Activated CD8-positive, alpha-beta T cell treated with anti-CD3 and anti-CD28 coated beads for 36 hours (primary cell): ENCODE measurements at regions not wholly inside any gene's neighbourhood (a gene's known extent, or its start where the extent isn't known, plus 50 kb on each side); places are given as distances from the start of the nearest gene placed in this dataset.

Source experiments
- ATAC-seq: fragments of 200-7000 bp; cut with Tn5 transposase; one replicate; pipeline ENCODE4 v1.10.0; 2021; ENCODE audit warnings: mild to moderate bottlenecking, moderate library complexity
- CTCF ChIA-PET: fragments of 350-600 bp; sonication (Branson Sonifier 250); formaldehyde crosslinking; loops from one replicate; lab custom pipeline; 2021; ENCODE audit warnings: antibody characterized with exemption; lab: Charles Lee
- POLR2A ChIA-PET: fragments of 350-600 bp; sonication (Branson Sonifier 250); formaldehyde crosslinking; loops from one replicate; lab custom pipeline; 2021; ENCODE audit warnings: antibody characterized with exemption; lab: Charles Lee
- DNase-seq: peaks from one replicate; pipeline ENCODE4 v3.0.0-alpha.2; 2020
- H3K27ac Mint-ChIP-seq: one replicate; pipeline ENCODE4 v1.8.0; 2021; ENCODE audit warnings: mild to moderate bottlenecking, mixed read lengths
- H3K27me3 Mint-ChIP-seq: one replicate; pipeline ENCODE4 v1.8.0; 2021; ENCODE audit warnings: mixed read lengths
- H3K36me3 Mint-ChIP-seq: one replicate; pipeline ENCODE4 v1.8.0; 2021; ENCODE audit warnings: low read depth, mixed read lengths
- H3K4me1 Mint-ChIP-seq: one replicate; pipeline ENCODE4 v1.8.0; 2021; ENCODE audit warnings: low read depth, mixed read lengths
- H3K4me3 Mint-ChIP-seq: one replicate; pipeline ENCODE4 v1.8.0; 2021; ENCODE audit warnings: mild to moderate bottlenecking, moderate library complexity, mixed read lengths
- H3K9me3 Mint-ChIP-seq: one replicate; pipeline ENCODE4 v1.8.0; 2021; ENCODE audit warnings: mixed read lengths
- CTCF ChIP-seq: fragments of 200-600 bp; IDR thresholded peaks from one replicate; pipeline ENCODE4 v1.8.0; 2022; ENCODE audit warnings: antibody characterized with exemption, mild to moderate bottlenecking
- intact Hi-C: fragments of 100-400 bp; cut with micrococcal nuclease; formaldehyde crosslinking; loops from one replicate; pipeline ENCODE4 v1.10.0; 2022

GRCh38 chr11:113571531-113571930 is 96.3 kb upstream of the DRD2 start:
- ChIA-PET POLR2A (no interaction called here), CTCF (no interaction called here)
- no peak overlapping the region for H3K27ac Mint-ChIP-seq
- H3K36me3 Mint-ChIP-seq = no peaks in the 10 kb centered on the region
- TF ChIP-seq CTCF = no peak
- DNase-seq (no peak), ATAC-seq (no peak)
- peaks cover 7% of the 10 kb centered on the region for H3K27me3 Mint-ChIP-seq
- no peak overlapping the region for H3K4me3 Mint-ChIP-seq
- H3K4me1 Mint-ChIP-seq = no peaks in the 10 kb centered on the region
- H3K9me3 Mint-ChIP-seq = no peaks in the 10 kb centered on the region
- intact Hi-C loops = no loop called here

- no peaks in the 10 kb centered on the region for H3K4me1 Mint-ChIP-seq
- ChIA-PET POLR2A (no interaction called here), CTCF (no interaction called here)
- no peaks in the 10 kb centered on the region for H3K9me3 Mint-ChIP-seq
- no peak overlapping the region for H3K4me3 Mint-ChIP-seq
- DNase-seq (no peak), ATAC-seq (no peak)
- H3K36me3 Mint-ChIP-seq = no peaks in the 10 kb centered on the region
- H3K27ac Mint-ChIP-seq = no peak overlapping the region
- intact Hi-C loops = no loop called here
- H3K27me3 Mint-ChIP-seq = peaks cover 3% of the 10 kb centered on the region
- TF ChIP-seq CTCF = no peak
These were observed 95.7 kb upstream of the DRD2 start for GRCh38 chr11:113570906-113571305.

- peaks cover 8% of the 10 kb centered on the region for H3K27me3 Mint-ChIP-seq
These were observed 94.2 kb upstream of the DRD2 start for GRCh38 chr11:113569391-113569790.

GRCh38 chr11:113568566-113568965 is 93.4 kb upstream of the DRD2 start:
- H3K4me3 Mint-ChIP-seq = no peak overlapping the region
- intact Hi-C loops = no loop called here
- peaks cover 6% of the 10 kb centered on the region for H3K27me3 Mint-ChIP-seq
- no peaks in the 10 kb centered on the region for H3K4me1 Mint-ChIP-seq
- CTCF ChIA-PET = no interaction called here
- POLR2A ChIA-PET = no interaction called here
- H3K9me3 Mint-ChIP-seq = no peaks in the 10 kb centered on the region
- TF ChIP-seq CTCF = no peak
- ATAC-seq = no peak
- H3K36me3 Mint-ChIP-seq = no peaks in the 10 kb centered on the region
- H3K27ac Mint-ChIP-seq = no peak overlapping the region
- DNase-seq = no peak

More at GRCh38 chr11:113569391-113569790, 94.2 kb upstream of the DRD2 start:
- intact Hi-C loops = no loop called here
- DNase-seq (no peak), ATAC-seq (no peak)
- H3K36me3 Mint-ChIP-seq = no peaks in the 10 kb centered on the region
- no peaks in the 10 kb centered on the region for H3K9me3 Mint-ChIP-seq
- H3K4me3 Mint-ChIP-seq = no peak overlapping the region
- TF ChIP-seq CTCF = no peak
- CTCF ChIA-PET = no interaction called here
- no peak overlapping the region for H3K27ac Mint-ChIP-seq
- no peaks in the 10 kb centered on the region for H3K4me1 Mint-ChIP-seq
- POLR2A ChIA-PET = interaction anchor here (0.7 kb wide), 1 partner anchor 58 kb away, joined by 3 read pairs; no protein-coding TSS in a partner anchor

- no peak for TF ChIP-seq CTCF
- ATAC-seq (no peak), DNase-seq (no peak)
- H3K27me3 Mint-ChIP-seq = peaks cover 6% of the 10 kb centered on the region
- intact Hi-C loops = no loop called here
- no peaks in the 10 kb centered on the region for H3K36me3 Mint-ChIP-seq
- H3K9me3 Mint-ChIP-seq = no peaks in the 10 kb centered on the region
- H3K4me3 Mint-ChIP-seq = no peak overlapping the region
- POLR2A ChIA-PET = no interaction called here
- no peak overlapping the region for H3K27ac Mint-ChIP-seq
- H3K4me1 Mint-ChIP-seq = no peaks in the 10 kb centered on the region
- CTCF ChIA-PET = no interaction called here
These were observed 92.8 kb upstream of the DRD2 start for GRCh38 chr11:113567867-113568544.
